ENCODE measurements at regions not wholly inside any gene's neighbourhood (a gene's known extent, or its start where the extent isn't known, plus 50 kb on each side); places are given as distances from the start of the nearest gene placed in this dataset.

DNA sequence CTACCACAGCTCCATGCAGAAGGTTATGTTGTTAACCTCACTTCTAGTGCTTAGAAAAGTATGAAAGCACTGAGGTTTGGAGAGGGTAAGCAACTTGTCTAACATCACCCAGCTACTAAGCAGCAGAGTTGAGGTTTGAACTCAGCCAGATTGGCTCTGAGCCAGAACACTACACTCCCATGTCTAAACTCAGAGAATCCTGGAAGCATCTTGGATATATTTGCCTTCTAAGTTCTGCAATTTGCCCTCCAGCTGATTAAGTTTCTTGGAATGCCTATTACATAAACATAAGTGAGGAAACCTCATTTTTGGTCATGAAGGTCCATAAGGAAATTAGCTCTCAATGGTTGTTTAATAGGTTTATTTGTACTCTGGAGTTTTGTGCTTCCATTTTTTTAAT, 78.1 kb upstream of the PHYHIPL start:
- no peak for TF ChIP-seq POLR2A (IDR thresholded peaks at IDR 0.05; ENCODE audit: low read depth, low read length)
- no peak for TF ChIP-seq TAF1 (IDR thresholded peaks at IDR 0.05; ENCODE audit: low read depth, low read length)

All from GM12891 (cell line).